HCT116 (cell line): ENCODE measurements at regions not wholly inside any gene's neighbourhood (a gene's known extent, or its start where the extent isn't known, plus 50 kb on each side); places are given as distances from the start of the nearest gene placed in this dataset.

Source experiments
- CTCF ChIP-seq, 3 experiments: fragments of 200-600 bp in 1 of 3; sonication (generic) in 1 of 3; IDR thresholded peaks in 2 of 3; conservative IDR thresholded peaks in 1 of 3; 2 replicates each; pipeline ENCODE4 v1.5.1; 2012 to 2017; ENCODE audit warnings: low read depth in 2 of 3, low read length in 2 of 3, antibody characterized with exemption in 1 of 3, borderline replicate concordance in 1 of 3, control low read depth in 1 of 3, mild to moderate bottlenecking in 1 of 3, mixed read lengths in 1 of 3, mixed run types in 1 of 3, moderate library complexity in 1 of 3; ENCODE audit not compliant: insufficient read depth in 1 of 3
- EZH2 ChIP-seq: fragments of 200-600 bp; sonication (generic); IDR thresholded peaks from 2 replicates; pipeline ENCODE4 v1.6.1; 2017; ENCODE audit warnings: antibody characterized with exemption, mixed run types
- JUND ChIP-seq: IDR thresholded peaks from 2 replicates; pipeline ENCODE4 v1.6.1; 2012

- TF ChIP-seq CTCF (IDR thresholded peaks at IDR 0.05 in 2 of 3, conservative IDR thresholded peaks at IDR 0.05 in 1 of 3; ENCODE audit: borderline replicate concordance in 1 of 3, insufficient read depth in 1 of 3, low read depth in 2 of 3, low read length in 2 of 3) (peak; percentile 74 to 86 (median 80)), JUND (no peak), EZH2 (no peak)
These were observed 251.1 kb upstream of the TBX18 start for GRCh38 chr6:85015396-85015990.
